Left ventricle myocardium inferior (tissue), 1 donor: ENCODE measurements at regions not wholly inside any gene's neighbourhood (a gene's known extent, or its start where the extent isn't known, plus 50 kb on each side); places are given as distances from the start of the nearest gene placed in this dataset.

Experiments used
- DNase-seq: peaks from one replicate; pipeline ENCODE4 v3.0.0-alpha.2; 2020
- H3K27ac ChIP-seq: fragments of 200-600 bp; replicated peaks from 2 replicates; pipeline ENCODE4 v1.8.0; 2021
- H3K27me3 ChIP-seq: fragments of 200-600 bp; 2 replicates; pipeline ENCODE4 v1.8.0; 2021; ENCODE audit warnings: low read depth
- H3K36me3 ChIP-seq: fragments of 200-600 bp; 2 replicates; pipeline ENCODE4 v1.8.0; 2021
- H3K4me1 ChIP-seq: fragments of 200-600 bp; 2 replicates; pipeline ENCODE4 v1.8.0; 2021
- H3K4me3 ChIP-seq: fragments of 200-600 bp; 2 replicates; pipeline ENCODE4 v1.8.0; 2021; ENCODE audit warnings: mild to moderate bottlenecking, moderate library complexity
- H3K9me3 ChIP-seq: fragments of 200-600 bp; replicated peaks from 2 replicates; pipeline ENCODE4 v1.8.0; 2021
- intact Hi-C: fragments of 100-400 bp; cut with micrococcal nuclease; formaldehyde crosslinking; loops from one replicate; pipeline ENCODE4 v1.11.0; 2022
- TF ChIP-seq, protein P1 (sequence below): fragments of 200-600 bp; IDR thresholded peaks from 2 replicates; pipeline ENCODE4 v1.8.0; 2021; ENCODE audit warnings: antibody characterized with exemption, mild to moderate bottlenecking, borderline replicate concordance
- donor health status: DM: no; HTN: yes; CAD: no; lungs with severe emphysema.

DNA sequence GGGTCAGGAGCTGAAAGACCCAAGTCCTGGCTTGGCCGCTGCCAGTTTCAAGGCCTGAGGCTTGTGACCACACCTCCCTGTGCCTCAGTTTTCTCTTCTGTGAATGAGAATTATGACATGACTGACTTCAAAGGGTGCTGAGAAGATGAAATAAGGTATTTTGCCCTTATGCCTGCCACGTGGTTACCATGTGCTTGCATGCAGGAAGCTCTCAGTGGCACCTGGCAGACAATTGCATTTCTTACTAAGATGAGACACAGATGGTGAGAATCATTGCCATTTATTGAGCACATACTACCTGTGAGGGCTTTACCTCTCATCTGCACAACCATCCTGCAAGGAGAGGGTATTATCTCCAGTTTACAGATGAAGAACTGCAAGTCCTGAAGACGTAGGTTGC lies 69.8 kb downstream of the MRM1 start:
- Histone ChIP-seq H3K27me3 (peaks cover 73% of the 10 kb centered on the region), H3K4me1 (no peaks in the 10 kb centered on the region), H3K4me3 (no peak overlapping the region), H3K27ac (no peak overlapping the region), H3K36me3 (no peaks in the 10 kb centered on the region), H3K9me3 (no peaks in the 10 kb centered on the region)
- intact Hi-C loops = no loop called here
- no peak for DNase-seq
- TF ChIP-seq, protein P1, sequence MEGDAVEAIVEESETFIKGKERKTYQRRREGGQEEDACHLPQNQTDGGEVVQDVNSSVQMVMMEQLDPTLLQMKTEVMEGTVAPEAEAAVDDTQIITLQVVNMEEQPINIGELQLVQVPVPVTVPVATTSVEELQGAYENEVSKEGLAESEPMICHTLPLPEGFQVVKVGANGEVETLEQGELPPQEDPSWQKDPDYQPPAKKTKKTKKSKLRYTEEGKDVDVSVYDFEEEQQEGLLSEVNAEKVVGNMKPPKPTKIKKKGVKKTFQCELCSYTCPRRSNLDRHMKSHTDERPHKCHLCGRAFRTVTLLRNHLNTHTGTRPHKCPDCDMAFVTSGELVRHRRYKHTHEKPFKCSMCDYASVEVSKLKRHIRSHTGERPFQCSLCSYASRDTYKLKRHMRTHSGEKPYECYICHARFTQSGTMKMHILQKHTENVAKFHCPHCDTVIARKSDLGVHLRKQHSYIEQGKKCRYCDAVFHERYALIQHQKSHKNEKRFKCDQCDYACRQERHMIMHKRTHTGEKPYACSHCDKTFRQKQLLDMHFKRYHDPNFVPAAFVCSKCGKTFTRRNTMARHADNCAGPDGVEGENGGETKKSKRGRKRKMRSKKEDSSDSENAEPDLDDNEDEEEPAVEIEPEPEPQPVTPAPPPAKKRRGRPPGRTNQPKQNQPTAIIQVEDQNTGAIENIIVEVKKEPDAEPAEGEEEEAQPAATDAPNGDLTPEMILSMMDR = no peak

GRCh38 chr17:36672403-36672918 lies 71.1 kb downstream of the MRM1 start:
- no peaks in the 10 kb centered on the region for H3K36me3 ChIP-seq
- no peak overlapping the region for H3K27ac ChIP-seq
- H3K4me1 ChIP-seq = no peaks in the 10 kb centered on the region
- intact Hi-C loops = no loop called here
- no peak for DNase-seq
- H3K4me3 ChIP-seq = no peak overlapping the region
- TF ChIP-seq, protein P1 = no peak
- peaks cover 72% of the 10 kb centered on the region for H3K27me3 ChIP-seq
- H3K9me3 ChIP-seq = no peaks in the 10 kb centered on the region

DNA sequence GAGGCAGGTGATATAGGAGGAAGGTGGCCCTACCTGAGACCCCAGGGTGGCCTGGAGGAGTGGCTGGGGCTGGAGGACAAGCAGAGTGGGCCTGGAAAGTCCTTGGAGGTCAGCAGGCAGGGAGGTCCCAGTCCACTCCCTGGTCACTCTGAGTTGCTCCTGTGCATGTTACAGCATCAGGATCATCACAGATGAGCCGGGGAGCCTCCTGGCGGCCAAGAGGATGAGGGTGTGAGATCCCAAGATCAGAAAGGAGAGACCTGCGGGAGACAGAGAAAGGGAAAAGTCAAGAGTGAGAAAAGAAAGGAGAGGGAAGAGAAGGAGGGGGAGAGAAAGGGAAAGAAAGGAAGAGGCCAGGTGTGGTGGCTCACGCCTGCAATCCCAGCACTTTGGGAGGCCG lies 71.7 kb downstream of the MRM1 start:
- DNase-seq = no peak
- Histone ChIP-seq H3K27me3 (peaks cover 71% of the 10 kb centered on the region), H3K36me3 (no peaks in the 10 kb centered on the region), H3K27ac (no peak overlapping the region), H3K4me1 (no peaks in the 10 kb centered on the region), H3K4me3 (no peak overlapping the region), H3K9me3 (no peaks in the 10 kb centered on the region)
- intact Hi-C loops = no loop called here
- TF ChIP-seq, protein P1 = no peak

GRCh38 chr17:36673637-36674277 lies 72.4 kb downstream of the MRM1 start:
- Histone ChIP-seq H3K4me3 (no peak overlapping the region), H3K27ac (no peak overlapping the region), H3K4me1 (no peaks in the 10 kb centered on the region), H3K27me3 (peaks cover 71% of the 10 kb centered on the region), H3K9me3 (no peaks in the 10 kb centered on the region), H3K36me3 (no peaks in the 10 kb centered on the region)
- TF ChIP-seq, protein P1 = no peak
- intact Hi-C loops = no loop called here
- DNase-seq = no peak

DNA sequence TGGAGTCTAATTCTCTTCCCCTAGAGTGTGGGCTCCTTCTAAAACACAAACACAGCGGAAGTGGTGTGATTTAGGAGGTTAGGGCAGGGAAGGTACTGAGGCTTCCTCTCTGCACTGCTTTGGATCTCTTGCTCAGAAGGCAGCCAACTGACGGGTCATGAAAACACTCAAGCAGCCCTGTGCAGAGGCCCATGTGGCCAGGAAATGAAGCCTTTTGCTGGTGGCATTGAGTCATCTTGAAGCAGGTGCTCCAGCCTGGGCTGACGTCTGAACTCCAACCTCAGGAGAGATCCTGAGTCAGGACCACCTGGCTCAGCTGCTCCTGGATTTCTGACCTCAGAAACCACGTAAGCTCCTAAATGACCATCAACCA lies 72.9 kb downstream of the MRM1 start:
- H3K4me3 ChIP-seq = no peak overlapping the region
- peaks cover 71% of the 10 kb centered on the region for H3K27me3 ChIP-seq
- H3K4me1 ChIP-seq = no peaks in the 10 kb centered on the region
- TF ChIP-seq, protein P1 = no peak
- H3K27ac ChIP-seq = no peak overlapping the region
- DNase-seq = no peak
- H3K36me3 ChIP-seq = no peaks in the 10 kb centered on the region
- intact Hi-C loops = no loop called here
- H3K9me3 ChIP-seq = no peaks in the 10 kb centered on the region
